ENCODE measurements at regions not wholly inside any gene's neighbourhood (a gene's known extent, or its start where the extent isn't known, plus 50 kb on each side); places are given as distances from the start of the nearest gene placed in this dataset.
"Not testable (repeated sequence)": the region's sequence is repeated elsewhere in the genome, so short reads cannot be mapped to it uniquely, and the experiment has no call there.

- no peak for DNase-seq (ENCODE audit: low spot score)
- intact Hi-C loops (cut with DNase I): no loop called here
Observed at GRCh38 chr12:94916663-94917062, 86.8 kb downstream of the NDUFA12 start.

GRCh38 chr12:94909663-94910062, 93.8 kb downstream of the NDUFA12 start:
- no peak for DNase-seq (ENCODE audit: low spot score)
- intact Hi-C loops (cut with DNase I): no loop called here

- DNase-seq (ENCODE audit: low spot score); intact Hi-C loops (cut with DNase I): not testable (repeated sequence)
Observed at GRCh38 chr12:94905749-94906148, 97.7 kb downstream of the NDUFA12 start.

- intact Hi-C loops (cut with DNase I): no loop called here
- no peak for DNase-seq (ENCODE audit: low spot score)
Observed at GRCh38 chr12:94900496-94900895, 103.0 kb downstream of the NDUFA12 start.

- intact Hi-C loops (cut with DNase I): no loop called here
- DNase-seq (ENCODE audit: low spot score): no peak
Observed at GRCh38 chr12:94898388-94898787, 105.1 kb downstream of the NDUFA12 start.

- intact Hi-C loops (cut with DNase I): no loop called here
- no peak for DNase-seq (ENCODE audit: low spot score)
Observed at GRCh38 chr12:94892544-94893267, 110.8 kb downstream of the NDUFA12 start.

- intact Hi-C loops (cut with DNase I): no loop called here
Observed at GRCh38 chr12:94889445-94890210, 113.9 kb downstream of the NDUFA12 start.

GRCh38 chr12:94879542-94879941, 124.0 kb downstream of the NDUFA12 start:
- intact Hi-C loops (cut with DNase I): no loop called here
- no peak for DNase-seq (ENCODE audit: low spot score)

More at GRCh38 chr12:94889445-94890210, 113.9 kb downstream of the NDUFA12 start:
- DNase-seq (ENCODE audit: low spot score): no peak

GRCh38 chr12:94875525-94875924, 128.0 kb downstream of the NDUFA12 start:
- intact Hi-C loops (cut with DNase I): no loop called here
- no peak for DNase-seq (ENCODE audit: low spot score)

GRCh38 chr12:94874518-94875302, 128.8 kb downstream of the NDUFA12 start:
- intact Hi-C loops (cut with DNase I): no loop called here

GRCh38 chr12:94873734-94874517, 129.6 kb downstream of the NDUFA12 start:
- intact Hi-C loops (cut with DNase I): no loop called here
- DNase-seq (ENCODE audit: low spot score): no peak

More at GRCh38 chr12:94874518-94875302, 128.8 kb downstream of the NDUFA12 start:
- DNase-seq (ENCODE audit: low spot score): no peak

GRCh38 chr12:94872971-94873733, 130.3 kb downstream of the NDUFA12 start:
- no peak for DNase-seq (ENCODE audit: low spot score)
- intact Hi-C loops (cut with DNase I): no loop called here

- no peak for DNase-seq (ENCODE audit: low spot score)
- intact Hi-C loops (cut with DNase I): no loop called here
Observed at GRCh38 chr12:94872671-94872970, 130.9 kb downstream of the NDUFA12 start.

- DNase-seq (ENCODE audit: low spot score): no peak
- intact Hi-C loops (cut with DNase I): no loop called here
Observed at GRCh38 chr12:94872007-94872653, 131.4 kb downstream of the NDUFA12 start.

- intact Hi-C loops (cut with DNase I): no loop called here
- DNase-seq (ENCODE audit: low spot score): no peak
Observed at GRCh38 chr12:94870511-94870910, 133.0 kb downstream of the NDUFA12 start.

- DNase-seq (ENCODE audit: low spot score): no peak
- intact Hi-C loops (cut with DNase I): no loop called here
Observed at GRCh38 chr12:94868161-94868560, 135.3 kb downstream of the NDUFA12 start.

- DNase-seq (ENCODE audit: low spot score): no peak
- intact Hi-C loops (cut with DNase I): no loop called here
Observed at GRCh38 chr12:94867066-94867855, 136.2 kb downstream of the NDUFA12 start.
